GM12864 (cell line): ENCODE measurements at regions not wholly inside any gene's neighbourhood (a gene's known extent, or its start where the extent isn't known, plus 50 kb on each side); places are given as distances from the start of the nearest gene placed in this dataset.

Experiments used
- DNase-seq: peaks from one replicate; pipeline ENCODE4 v3.0.0-alpha.2; 2011; ENCODE audit warnings: low read depth
- H3K4me3 ChIP-seq: 2 replicates; pipeline ENCODE4 v1.5.1; 2011; ENCODE audit warnings: mild to moderate bottlenecking, low read depth, low read length, control low read depth
- TF ChIP-seq, protein P1 (sequence below): IDR thresholded peaks from 2 replicates; pipeline ENCODE4 v1.5.1; 2011; ENCODE audit warnings: low read depth, mild to moderate bottlenecking, moderate library complexity, low read length, control low read depth, inconsistent platforms; ENCODE audit errors: missing control alignments

DNA sequence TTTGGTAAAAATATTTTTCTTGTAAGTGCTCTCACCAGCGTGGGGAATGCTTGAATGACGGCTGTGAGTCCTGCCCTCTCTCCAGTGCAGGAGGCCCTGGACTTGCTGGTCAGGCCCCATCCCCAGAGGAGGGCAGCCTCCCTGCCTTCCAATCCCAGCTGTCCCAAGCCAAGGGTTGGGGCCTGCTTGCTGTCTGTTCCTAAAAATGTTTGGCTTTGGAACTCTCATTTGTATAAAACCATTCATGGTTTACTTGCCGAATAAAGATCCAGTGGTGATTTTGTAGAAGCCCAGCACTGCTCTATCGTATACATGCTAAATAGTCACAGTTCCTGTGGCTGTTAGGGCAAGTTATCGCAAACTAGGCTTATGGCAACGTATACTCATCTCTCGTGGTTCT, 121.7 kb downstream of the GLRX3 start:
- no peak for DNase-seq
- no peak overlapping the region for H3K4me3 ChIP-seq
- TF ChIP-seq, protein P1, sequence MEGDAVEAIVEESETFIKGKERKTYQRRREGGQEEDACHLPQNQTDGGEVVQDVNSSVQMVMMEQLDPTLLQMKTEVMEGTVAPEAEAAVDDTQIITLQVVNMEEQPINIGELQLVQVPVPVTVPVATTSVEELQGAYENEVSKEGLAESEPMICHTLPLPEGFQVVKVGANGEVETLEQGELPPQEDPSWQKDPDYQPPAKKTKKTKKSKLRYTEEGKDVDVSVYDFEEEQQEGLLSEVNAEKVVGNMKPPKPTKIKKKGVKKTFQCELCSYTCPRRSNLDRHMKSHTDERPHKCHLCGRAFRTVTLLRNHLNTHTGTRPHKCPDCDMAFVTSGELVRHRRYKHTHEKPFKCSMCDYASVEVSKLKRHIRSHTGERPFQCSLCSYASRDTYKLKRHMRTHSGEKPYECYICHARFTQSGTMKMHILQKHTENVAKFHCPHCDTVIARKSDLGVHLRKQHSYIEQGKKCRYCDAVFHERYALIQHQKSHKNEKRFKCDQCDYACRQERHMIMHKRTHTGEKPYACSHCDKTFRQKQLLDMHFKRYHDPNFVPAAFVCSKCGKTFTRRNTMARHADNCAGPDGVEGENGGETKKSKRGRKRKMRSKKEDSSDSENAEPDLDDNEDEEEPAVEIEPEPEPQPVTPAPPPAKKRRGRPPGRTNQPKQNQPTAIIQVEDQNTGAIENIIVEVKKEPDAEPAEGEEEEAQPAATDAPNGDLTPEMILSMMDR: no peak

DNA sequence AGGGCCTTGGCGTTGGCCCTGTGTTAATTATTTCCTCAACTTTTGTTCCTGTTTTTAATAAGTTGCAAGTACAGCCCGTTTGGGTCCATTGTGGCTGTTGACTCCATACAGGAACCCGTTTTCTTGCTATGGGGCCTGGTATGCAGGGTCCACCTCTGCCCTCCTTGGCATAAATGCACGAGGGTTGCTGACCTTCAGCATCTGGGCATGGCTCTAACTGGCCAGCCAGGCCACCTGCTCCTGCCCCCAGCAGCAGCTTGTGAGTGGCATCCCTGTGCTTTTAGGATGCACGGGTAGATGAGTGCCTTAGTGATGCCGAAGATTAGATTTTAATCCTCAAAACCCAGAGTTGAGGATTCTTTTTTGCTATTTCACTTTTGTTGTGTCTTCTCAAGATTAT, 123.2 kb downstream of the GLRX3 start:
- no peak for DNase-seq
- no peak overlapping the region for H3K4me3 ChIP-seq
- TF ChIP-seq, protein P1: no peak

DNA sequence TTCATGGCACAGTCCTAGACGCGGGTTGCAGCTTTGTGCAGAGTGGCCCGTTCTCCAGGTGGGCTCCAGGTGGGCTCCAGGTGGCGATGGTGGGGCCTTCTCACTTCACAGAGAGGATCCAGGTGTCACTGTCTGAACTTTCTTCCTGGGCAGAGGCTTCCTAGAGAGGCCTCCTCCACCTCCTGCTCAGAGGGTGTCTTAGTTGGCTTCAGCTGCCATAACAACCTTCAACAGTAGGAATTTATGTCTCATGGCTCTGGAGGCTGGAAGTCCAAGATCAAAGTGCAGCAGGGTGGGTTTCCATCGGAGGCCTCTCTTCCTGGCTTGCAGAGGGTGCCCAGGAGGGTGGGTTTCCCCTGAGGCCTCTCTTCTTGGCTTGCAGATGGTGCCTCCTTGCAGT, 125.1 kb downstream of the GLRX3 start:
- TF ChIP-seq, protein P1: no peak
- no peak for DNase-seq
- no peak overlapping the region for H3K4me3 ChIP-seq

DNA sequence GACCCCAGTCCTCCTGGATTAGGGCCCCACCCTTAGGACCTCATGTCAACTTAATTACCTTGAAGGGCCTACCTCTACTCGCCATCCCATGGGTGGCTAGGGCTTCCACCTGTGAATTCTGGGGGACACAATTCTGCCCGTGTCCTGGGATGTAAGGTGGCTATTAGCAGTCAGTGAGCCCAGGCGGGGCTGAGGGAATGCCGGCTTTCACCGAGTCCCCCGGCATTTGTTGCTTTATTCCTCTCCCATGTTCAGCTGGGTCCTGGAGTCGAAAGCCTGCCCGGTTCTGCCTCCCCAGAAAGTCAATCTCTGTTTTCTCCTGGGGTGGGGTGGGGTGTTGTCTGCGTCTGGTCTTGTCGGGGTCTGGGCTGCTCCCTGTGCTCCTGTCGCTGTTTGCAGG, 125.6 kb downstream of the GLRX3 start:
- no peak overlapping the region for H3K4me3 ChIP-seq
- TF ChIP-seq, protein P1: no peak
- no peak for DNase-seq

DNA sequence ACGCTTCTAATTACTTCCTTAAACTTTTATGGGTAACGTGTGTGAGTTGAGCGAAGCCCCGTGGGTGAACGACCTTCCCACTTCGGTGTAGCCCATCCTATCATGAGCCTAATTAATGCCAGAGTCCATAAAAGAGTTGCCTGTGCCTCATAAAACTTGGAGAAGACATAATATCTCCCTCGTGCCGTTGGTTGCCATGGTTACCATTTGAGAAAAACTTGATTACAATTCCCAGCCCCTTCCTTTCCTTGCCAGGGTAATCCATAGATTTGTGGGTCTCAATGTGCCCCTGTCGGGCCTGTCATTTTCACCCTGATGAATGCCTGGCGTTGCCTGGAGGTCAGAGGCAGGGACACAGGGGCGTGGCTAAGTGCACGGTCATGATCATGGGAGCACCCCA, 127.1 kb downstream of the GLRX3 start:
- no peak overlapping the region for H3K4me3 ChIP-seq
- TF ChIP-seq, protein P1: no peak
- DNase-seq: no peak

DNA sequence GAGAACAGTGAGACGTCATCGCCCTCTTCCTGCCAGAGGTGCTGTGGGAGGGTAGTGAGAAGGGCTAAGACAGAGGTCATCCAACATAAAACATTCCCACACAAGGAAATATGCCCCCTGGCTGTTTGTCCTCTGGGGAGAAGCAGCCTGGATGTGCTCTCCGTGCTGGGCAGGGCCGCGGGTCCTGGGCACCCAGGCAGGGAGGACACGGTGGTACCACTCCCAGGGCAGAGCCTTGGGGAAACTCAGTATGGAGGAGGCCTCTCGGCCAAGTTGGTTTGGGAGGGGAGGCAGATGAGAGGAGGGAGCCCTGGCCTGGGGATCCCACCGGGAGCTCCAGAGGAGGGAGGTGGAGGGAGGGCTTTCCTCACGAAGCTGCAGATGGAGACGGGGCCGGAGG, 129.4 kb downstream of the GLRX3 start:
- H3K4me3 ChIP-seq: no peak overlapping the region
- DNase-seq: no peak
- TF ChIP-seq, protein P1: no peak

DNA sequence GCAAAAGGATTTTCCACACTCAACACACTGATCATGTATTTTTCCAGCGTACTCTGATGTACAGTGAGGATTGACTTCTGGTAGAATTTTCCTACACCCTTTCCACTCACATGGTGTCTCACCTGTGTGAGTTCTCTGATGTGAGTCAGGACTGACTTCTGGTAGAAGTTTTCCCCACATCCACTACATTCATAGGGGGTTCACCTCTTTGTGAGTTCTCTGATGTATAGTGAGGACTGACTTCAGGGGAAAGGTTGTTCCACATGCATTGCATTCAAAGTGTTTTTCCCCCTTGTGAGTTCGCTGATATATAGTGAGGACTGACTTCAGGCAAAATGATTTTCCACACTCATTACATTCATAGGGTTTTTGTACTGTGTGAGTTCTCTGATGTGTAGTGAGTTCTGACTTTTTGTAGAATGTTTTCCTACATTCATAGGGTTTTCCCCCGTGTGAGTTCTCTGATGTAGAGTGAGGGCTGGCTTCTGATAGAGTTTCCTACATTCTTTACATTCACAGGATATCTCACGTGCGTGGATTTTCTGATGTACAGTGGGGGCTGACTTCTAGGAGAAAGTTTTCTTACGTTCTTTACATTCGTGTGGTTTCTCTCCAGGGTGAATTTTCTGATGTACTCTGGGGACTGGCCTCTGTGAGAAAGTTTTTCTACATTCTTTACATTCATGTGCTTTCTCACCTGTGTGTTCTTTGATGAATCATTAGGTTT, 146.5 kb downstream of the GLRX3 start:
- DNase-seq: no peak

More for the DNA sequence above, 146.5 kb downstream of the GLRX3 start:
- TF ChIP-seq, protein P1: no peak
- no peak overlapping the region for H3K4me3 ChIP-seq
